Lung (tissue), 11 donors: ENCODE measurements at regions not wholly inside any gene's neighbourhood (a gene's known extent, or its start where the extent isn't known, plus 50 kb on each side); places are given as distances from the start of the nearest gene placed in this dataset.

Experiments used
- ATAC-seq: fragments of 200-7000 bp; cut with Tn5 transposase; one replicate; pipeline ENCODE4 v1.9.1; 2020; ENCODE audit warnings: moderate number of reproducible peaks; ENCODE audit not compliant: insufficient read depth, low FRiP score
- DNase-seq, 3 donors: peaks; one replicate each; pipeline ENCODE4 v3.0.0-alpha.2; 2013 to 2017
- H3K27ac ChIP-seq, 2 donors: one replicate each; pipeline ENCODE4 v1.5.1; 2013; ENCODE audit warnings: mild to moderate bottlenecking in 2 of 2, moderate library complexity in 2 of 2, control low read depth in 1 of 2, inconsistent platforms in 1 of 2, low read depth in 1 of 2, low read length in 1 of 2
- H3K27me3 ChIP-seq, 3 donors: one replicate each; pipeline ENCODE4 v1.5.1; 2013; ENCODE audit warnings: low read length in 2 of 3; ENCODE audit not compliant: control insufficient read depth in 3 of 3, insufficient read depth in 3 of 3
- H3K36me3 ChIP-seq, 4 donors: one replicate each; pipeline ENCODE4 v1.5.1; 2013; ENCODE audit warnings: low read length in 4 of 4, mild to moderate bottlenecking in 1 of 4, moderate library complexity in 1 of 4; ENCODE audit not compliant: control insufficient read depth in 4 of 4, insufficient read depth in 4 of 4
- H3K4me1 ChIP-seq, 5 donors: one replicate each; pipeline ENCODE4 v1.5.1; 2013; ENCODE audit warnings: low read length in 5 of 5, mild to moderate bottlenecking in 2 of 5, moderate library complexity in 1 of 5; ENCODE audit not compliant: control insufficient read depth in 5 of 5, insufficient read depth in 5 of 5
- H3K4me3 ChIP-seq: one replicate; pipeline ENCODE4 v1.5.1; 2013; ENCODE audit warnings: mild to moderate bottlenecking, control low read depth, moderate library complexity
- H3K9ac ChIP-seq, 2 donors: one replicate each; pipeline ENCODE4 v1.5.1; 2013; ENCODE audit warnings: low read length in 2 of 2, control low read depth in 1 of 2; ENCODE audit not compliant: insufficient read depth in 1 of 2
- H3K9me3 ChIP-seq, 4 donors: one replicate each; pipeline ENCODE4 v1.5.1; 2013; ENCODE audit warnings: low read length in 3 of 4, mild to moderate bottlenecking in 1 of 4, moderate library complexity in 1 of 4; ENCODE audit not compliant: control insufficient read depth in 4 of 4, insufficient read depth in 3 of 4
- CTCF ChIP-seq: IDR thresholded peaks from 2 replicates; pipeline ENCODE4 v1.5.1; 2012; ENCODE audit warnings: mild to moderate bottlenecking; ENCODE audit errors: control extremely low read depth, extremely low read depth
- WGBS, 2 donors: extraction: QIAGEN DNeasy Blood & Tissue Kit; methylation state at CpG; one replicate each; pipeline ENCODE4 v1.1.7; 2013; 5-methylcytosine and 5-hydroxymethylcytosine counted together
- donor health status: control.
- donor health status: control.
- donor health status: Bipolar disorder and iron deficiency.
- donor health status: healthy.
- donor health status: DM: yes; HTN: yes; CAD: no.

- Histone ChIP-seq H3K9ac (no peak overlapping the region), H3K4me1 (no peaks in the 10 kb centered on the region), H3K4me3 (no peak overlapping the region), H3K27ac (no peak overlapping the region), H3K36me3 (no peaks in the 10 kb centered on the region), H3K27me3 (no peaks in the 10 kb centered on the region), H3K9me3 (peaks cover 0 to 3% (median 0%) of the 10 kb centered on the region in 4 donors)
- no peak for TF ChIP-seq CTCF
- DNase-seq: no peak
- WGBS, 2 donors: 97 to 100% methylated on average over 1 of the region's 1 CpG
- ATAC-seq: no peak
Observed at GRCh38 chr6:112549749-112550148, 202.6 kb downstream of the RFPL4B start.

GRCh38 chr6:112557435-112557834 is 210.3 kb downstream of the RFPL4B start:
- no peak for TF ChIP-seq CTCF
- no peak for DNase-seq
- H3K9ac ChIP-seq: no peak overlapping the region
- no peak for ATAC-seq
- no peak overlapping the region for H3K4me3 ChIP-seq
- no peaks in the 10 kb centered on the region for H3K27me3 ChIP-seq
- H3K9me3 ChIP-seq: peaks cover 0 to 3% (median 0%) of the 10 kb centered on the region in 4 donors
- no peak overlapping the region for H3K27ac ChIP-seq
- H3K36me3 ChIP-seq: no peaks in the 10 kb centered on the region
- peaks cover 0 to 10% (median 0%) of the 10 kb centered on the region in 5 donors for H3K4me1 ChIP-seq

GRCh38 chr6:112557961-112558360 is 210.8 kb downstream of the RFPL4B start:
- Histone ChIP-seq H3K27ac (no peak overlapping the region), H3K9ac (no peak overlapping the region), H3K36me3 (no peaks in the 10 kb centered on the region), H3K4me1 (peaks cover 0 to 15% (median 0%) of the 10 kb centered on the region in 5 donors), H3K27me3 (no peaks in the 10 kb centered on the region), H3K4me3 (no peak overlapping the region), H3K9me3 (peaks cover 0 to 3% (median 0%) of the 10 kb centered on the region in 4 donors)
- ATAC-seq (no peak), DNase-seq (no peak)
- TF ChIP-seq CTCF: no peak

- Histone ChIP-seq H3K9ac (no peak overlapping the region), H3K9me3 (no peaks in the 10 kb centered on the region), H3K4me1 (peaks cover 0 to 24% (median 3%) of the 10 kb centered on the region in 5 donors), H3K36me3 (no peaks in the 10 kb centered on the region), H3K4me3 (no peak overlapping the region), H3K27ac (no peak overlapping the region), H3K27me3 (no peaks in the 10 kb centered on the region)
- TF ChIP-seq CTCF: no peak
- no peak for DNase-seq
- 68 to 83% methylated on average over 2 of the region's 2 CpGs for WGBS, 2 donors
- no peak for ATAC-seq
Observed at GRCh38 chr6:112560651-112561050, 213.5 kb downstream of the RFPL4B start.
